HCT116 (cell line): ENCODE measurements at regions not wholly inside any gene's neighbourhood (a gene's known extent, or its start where the extent isn't known, plus 50 kb on each side); places are given as distances from the start of the nearest gene placed in this dataset.

Experiments
- ATAC-seq: fragments of 200-7000 bp; cut with Tn5 transposase; 2 replicates; pipeline ENCODE4 v1.9.1; 2020; ENCODE audit warnings: mild to moderate bottlenecking, moderate library complexity
- BruUV-seq: library from RNA; stranded (reverse); fragments of 400-500 nt; replicated peaks from 2 replicates; lab custom pipeline; 2021; lab: Mats Ljungman, UMichigan
- CTCF ChIA-PET: fragments of 300-600 bp; sonication (Branson Sonifier 250); formaldehyde crosslinking; loops from one replicate; lab custom pipeline; 2021; ENCODE audit warnings: antibody characterized with exemption; lab: Charles Lee
- POLR2A ChIA-PET: fragments of 300-600, 350-600 bp; sonication (Branson Sonifier 250); formaldehyde crosslinking; loops from one replicate; lab custom pipeline; 2021; ENCODE audit warnings: antibody characterized with exemption; lab: Charles Lee
- RAD21 ChIA-PET, 2 experiments: fragments of 300-600 bp; sonication (Branson Sonifier 250); formaldehyde crosslinking; loops; one replicate each; lab custom pipeline; 2023; ENCODE audit warnings: low total read pairs in 2 of 2; ENCODE audit not compliant: uncharacterized antibody in 2 of 2, unreplicated experiment in 2 of 2, low non-redundant PET in 1 of 2; lab: Charles Lee
- DNase-seq: peaks from one replicate; pipeline ENCODE4 v3.0.0-alpha.2; 2010; ENCODE audit warnings: low read depth, low spot score
- H2AFZ ChIP-seq: fragments of 200-600 bp; shearing (Covaris generic), sonication (generic); 2 replicates; pipeline ENCODE4 v1.6.1; 2017; ENCODE audit warnings: low read depth, mixed run types, mixed read lengths, antibody characterized with exemption, low read length; ENCODE audit not compliant: poor library complexity, severe bottlenecking
- H3K27ac ChIP-seq: 2 replicates; pipeline ENCODE4 v1.5.1; 2012; ENCODE audit warnings: low read depth, low read length
- H3K27me3 ChIP-seq: fragments of 200-600 bp; sonication (generic); 2 replicates; pipeline ENCODE4 v1.6.1; 2016; ENCODE audit warnings: mixed run types, low read length, mixed read lengths; ENCODE audit not compliant: insufficient read depth
- H3K36me3 ChIP-seq, 2 experiments: fragments of 200-500 bp in 1 of 2; fragments of 200-600 bp in 1 of 2; sonication (Bioruptor generic) in 1 of 2; sonication (generic) in 1 of 2; 2 replicates each; pipeline versions ENCODE4 v1.5.1 to v1.6.1; 2014 to 2016; ENCODE audit warnings: low read length in 2 of 2, inconsistent platforms in 1 of 2, mixed read lengths in 1 of 2, mixed run types in 1 of 2; ENCODE audit not compliant: insufficient read depth in 2 of 2, control insufficient read depth in 1 of 2
- H3K4me1 ChIP-seq, 2 experiments: fragments of 200-600 bp in 1 of 2; sonication (generic) in 1 of 2; 2 replicates each; pipeline versions ENCODE4 v1.5.1 to v1.6.1; 2012 to 2017; ENCODE audit warnings: low read length in 2 of 2, inconsistent platforms in 1 of 2, mild to moderate bottlenecking in 1 of 2, mixed read lengths in 1 of 2, mixed run types in 1 of 2, moderate library complexity in 1 of 2; ENCODE audit not compliant: insufficient read depth in 2 of 2, control insufficient read depth in 1 of 2
- H3K4me2 ChIP-seq: fragments of 200-600 bp; sonication (generic); 2 replicates; pipeline ENCODE4 v1.6.1; 2017; ENCODE audit warnings: mixed run types, low read length, mixed read lengths
- H3K4me3 ChIP-seq, 2 experiments: fragments of 200-600 bp in 1 of 2; sonication (generic) in 1 of 2; replicated peaks in 1 of 2; 2 replicates each; pipeline ENCODE4 v1.5.1; 2011 to 2016; ENCODE audit warnings: low read length in 2 of 2, control low read depth in 1 of 2, low read depth in 1 of 2, mild to moderate bottlenecking in 1 of 2, mixed read lengths in 1 of 2, mixed run types in 1 of 2
- H3K79me2 ChIP-seq: fragments of 200-600 bp; sonication (generic); 2 replicates; pipeline ENCODE4 v1.6.1; 2017; ENCODE audit warnings: mild to moderate bottlenecking, mixed run types, low read length, moderate library complexity, mixed read lengths; ENCODE audit not compliant: insufficient read depth
- H3K9ac ChIP-seq: fragments of 200-600 bp; sonication (generic); 2 replicates; pipeline ENCODE4 v1.6.1; 2016; ENCODE audit warnings: low read length, mixed read lengths
- H3K9me2 ChIP-seq: fragments of 200-600 bp; sonication (generic), shearing (Covaris generic); 2 replicates; pipeline ENCODE4 v1.6.1; 2017; ENCODE audit warnings: mixed run types, mild to moderate bottlenecking, moderate library complexity; ENCODE audit not compliant: insufficient read depth
- H3K9me3 ChIP-seq, 2 experiments: fragments of 200-500 bp in 1 of 2; fragments of 200-600 bp in 1 of 2; sonication (Bioruptor generic) in 1 of 2; sonication (generic) in 1 of 2; 2 replicates each; pipeline ENCODE4 v1.6.1; 2014 to 2017; ENCODE audit warnings: low read length in 2 of 2, mixed read lengths in 2 of 2, inconsistent platforms in 1 of 2, low read depth in 1 of 2, mild to moderate bottlenecking in 1 of 2, mixed run types in 1 of 2, moderate library complexity in 1 of 2; ENCODE audit not compliant: control insufficient read depth in 1 of 2, insufficient read depth in 1 of 2
- H4K20me1 ChIP-seq: fragments of 200-600 bp; sonication (generic), shearing (Covaris generic); 2 replicates; pipeline ENCODE4 v1.6.1; 2017; ENCODE audit warnings: mixed run types, mild to moderate bottlenecking, moderate library complexity; ENCODE audit not compliant: insufficient read depth
- ATF3 ChIP-seq: IDR thresholded peaks from 2 replicates; pipeline ENCODE4 v1.6.1; 2012
- EGR1 ChIP-seq: IDR thresholded peaks from 2 replicates; pipeline ENCODE4 v1.6.1; 2012; ENCODE audit warnings: low read depth
- JUND ChIP-seq: IDR thresholded peaks from 2 replicates; pipeline ENCODE4 v1.6.1; 2012
- MAX ChIP-seq: IDR thresholded peaks from 2 replicates; pipeline ENCODE4 v1.6.1; 2012
- POLR2AphosphoS5 ChIP-seq: IDR thresholded peaks from 2 replicates; pipeline ENCODE4 v1.6.1; 2011; ENCODE audit warnings: mild to moderate bottlenecking, low read depth, low read length, moderate library complexity
- RAD21 ChIP-seq: IDR thresholded peaks from 2 replicates; pipeline ENCODE4 v1.6.1; 2012; ENCODE audit warnings: low read depth, mild to moderate bottlenecking
- REST ChIP-seq: IDR thresholded peaks from 2 replicates; pipeline ENCODE4 v1.6.1; 2012; ENCODE audit warnings: low read depth
- SP1 ChIP-seq: IDR thresholded peaks from 2 replicates; pipeline ENCODE4 v1.6.1; 2012; ENCODE audit warnings: low read depth
- SRF ChIP-seq: IDR thresholded peaks from 2 replicates; pipeline ENCODE4 v1.6.1; 2012; ENCODE audit warnings: low read depth
- YY1 ChIP-seq: IDR thresholded peaks from 2 replicates; pipeline ENCODE4 v1.6.1; 2011; ENCODE audit warnings: low read length, low read depth, moderate library complexity, mild to moderate bottlenecking; ENCODE audit not compliant: insufficient replicate concordance; ENCODE audit errors: extremely low read depth
- ZFX ChIP-seq: fragments of 450-650 bp; IDR thresholded peaks from 2 replicates; pipeline ENCODE4 v1.6.1; 2017
- intact Hi-C: fragments of 100-400 bp; cut with micrococcal nuclease; formaldehyde crosslinking; loops from 2 replicates; pipeline ENCODE4 v1.10.0; 2022

- no peaks in the 10 kb centered on the region for H3K79me2 ChIP-seq
- H3K9me3 ChIP-seq, result no peaks in the 10 kb centered on the region
- H3K9me2 ChIP-seq, result no peaks in the 10 kb centered on the region
- H3K27ac ChIP-seq, result no peak overlapping the region
- no peaks in the 10 kb centered on the region for H4K20me1 ChIP-seq
- no peak for TF ChIP-seq JUND
- TF ChIP-seq MAX, result no peak
- no peak for TF ChIP-seq POLR2AphosphoS5
- TF ChIP-seq RAD21, result no peak
- ChIA-PET CTCF (no interaction called here), POLR2A (no interaction called here), RAD21 (no interaction called here)
- H3K4me3 ChIP-seq, result no peak overlapping the region
- no peak for ATAC-seq
- H2AFZ ChIP-seq, result no peak overlapping the region
- no peaks in the 10 kb centered on the region for H3K27me3 ChIP-seq
- no peak for DNase-seq
- no peaks in the 10 kb centered on the region for H3K36me3 ChIP-seq
- intact Hi-C loops, result no loop called here
- no peak overlapping the region for H3K4me2 ChIP-seq
- no peaks in the 10 kb centered on the region for H3K4me1 ChIP-seq
- no TSS peak for BruUV-seq
- H3K9ac ChIP-seq, result no peak overlapping the region
Observed at GRCh38 chr6:22078288-22078687, 218.5 kb downstream of the PRL start.

GRCh38 chr6:22078802-22079545, 217.9 kb downstream of the PRL start:
- H3K27me3 ChIP-seq, result no peaks in the 10 kb centered on the region
- ATAC-seq (no peak), DNase-seq (no peak)
- no peak overlapping the region for H2AFZ ChIP-seq
- POLR2A ChIA-PET, result no interaction called here
- RAD21 ChIA-PET, result no interaction called here
- no peak overlapping the region for H3K4me2 ChIP-seq
- TF ChIP-seq MAX (no peak), SRF (no peak), REST (no peak), ATF3 (no peak), ZFX (no peak), SP1 (no peak), YY1 (no peak), EGR1 (no peak), JUND (no peak)
- no peaks in the 10 kb centered on the region for H3K9me3 ChIP-seq
- BruUV-seq, result no TSS peak
- CTCF ChIA-PET, result no interaction called here
- H3K9me2 ChIP-seq, result no peaks in the 10 kb centered on the region
- no peaks in the 10 kb centered on the region for H3K36me3 ChIP-seq
- no peak overlapping the region for H3K4me3 ChIP-seq
- H3K27ac ChIP-seq, result no peak overlapping the region
- H3K79me2 ChIP-seq, result no peaks in the 10 kb centered on the region
- no peaks in the 10 kb centered on the region for H4K20me1 ChIP-seq
- intact Hi-C loops, result no loop called here
- no peaks in the 10 kb centered on the region for H3K4me1 ChIP-seq
- H3K9ac ChIP-seq, result no peak overlapping the region
